COR-L47 (cell line): ENCODE measurements at regions not wholly inside any gene's neighbourhood (a gene's known extent, or its start where the extent isn't known, plus 50 kb on each side); places are given as distances from the start of the nearest gene placed in this dataset.

ENCODE experiments used
- DNase-seq: peaks from one replicate; lab custom pipeline; 2025; lab: John Stamatoyannopoulos, UW

DNA sequence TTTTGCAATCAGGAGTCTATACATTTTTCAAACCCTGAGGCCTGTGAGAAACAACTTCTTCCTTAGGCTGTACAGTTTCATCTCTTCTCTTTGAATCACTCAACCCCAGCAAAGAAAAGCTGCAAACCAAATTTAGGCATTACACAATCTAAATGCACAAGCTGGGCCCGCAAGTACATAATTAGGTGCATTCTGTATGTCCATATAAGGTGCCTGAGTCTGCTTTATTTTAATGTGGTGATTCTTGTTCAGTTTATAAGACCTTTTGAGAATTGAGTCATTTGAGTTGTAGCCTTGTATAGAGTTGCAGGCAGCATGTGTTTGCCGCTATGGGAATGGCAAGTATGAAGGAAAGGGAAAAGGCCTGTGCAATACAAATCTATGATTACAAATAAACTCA, 709.6 kb upstream of the MARCKS start:
- DNase-seq = no peak

GRCh38 chr6:113148566-113148965, 708.6 kb upstream of the MARCKS start:
- no peak for DNase-seq

GRCh38 chr6:113149511-113149910, 707.6 kb upstream of the MARCKS start:
- no peak for DNase-seq

GRCh38 chr6:113160306-113161017, 696.7 kb upstream of the MARCKS start:
- no peak for DNase-seq

GRCh38 chr6:113161018-113161315, 696.2 kb upstream of the MARCKS start:
- DNase-seq = no peak

GRCh38 chr6:113162739-113163138, 694.4 kb upstream of the MARCKS start:
- no peak for DNase-seq

- DNase-seq = no peak
These were observed 689.1 kb upstream of the MARCKS start for GRCh38 chr6:113168057-113168456.

GRCh38 chr6:113169484-113169883, 687.7 kb upstream of the MARCKS start:
- no peak for DNase-seq

- DNase-seq = no peak
These were observed 686.7 kb upstream of the MARCKS start for GRCh38 chr6:113170454-113170853.

- DNase-seq = no peak
These were observed 685.3 kb upstream of the MARCKS start for GRCh38 chr6:113171882-113172281.

DNA sequence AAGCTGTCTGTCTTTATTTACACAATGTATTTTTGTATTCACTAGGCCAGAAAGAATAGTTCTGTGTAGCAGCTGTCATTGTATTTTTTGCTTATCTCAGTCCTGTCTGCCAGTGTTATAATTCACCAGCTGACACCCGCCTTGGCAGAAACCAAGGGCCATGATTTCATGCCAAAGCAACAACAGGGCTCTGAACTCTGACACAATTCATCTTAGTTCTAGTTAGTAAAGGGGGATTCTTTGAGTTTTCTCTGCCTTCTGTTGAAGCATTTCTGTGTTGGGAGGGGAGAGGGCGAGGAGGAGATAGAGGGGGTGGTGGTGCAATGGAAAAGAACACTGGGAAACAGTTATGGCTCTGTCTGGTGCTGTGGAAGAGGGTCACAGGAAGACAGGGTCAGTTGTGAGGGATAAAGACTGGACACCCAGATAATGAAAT, 684.6 kb upstream of the MARCKS start:
- DNase-seq = peak; percentile 29

DNA sequence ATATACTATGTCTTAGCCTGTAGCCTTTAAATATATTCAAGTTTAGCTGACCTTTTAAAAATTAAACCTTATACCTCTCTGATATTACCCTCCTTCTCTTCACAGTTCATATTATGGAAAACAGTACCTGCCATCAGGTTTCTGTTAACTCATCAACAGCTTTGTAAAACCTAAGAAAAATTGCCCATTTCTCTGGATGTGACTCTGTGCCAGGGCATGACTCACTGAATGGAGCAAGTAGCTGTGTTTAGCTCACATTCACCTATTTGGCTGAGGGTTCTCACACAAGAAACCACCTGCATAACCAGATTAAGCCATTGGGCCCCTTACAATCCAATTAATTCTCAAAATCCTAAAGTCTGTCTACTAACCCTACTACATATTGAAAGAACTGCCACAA, 678.8 kb upstream of the MARCKS start:
- no peak for DNase-seq

GRCh38 chr6:113181164-113181563, 676.0 kb upstream of the MARCKS start:
- no peak for DNase-seq

DNA sequence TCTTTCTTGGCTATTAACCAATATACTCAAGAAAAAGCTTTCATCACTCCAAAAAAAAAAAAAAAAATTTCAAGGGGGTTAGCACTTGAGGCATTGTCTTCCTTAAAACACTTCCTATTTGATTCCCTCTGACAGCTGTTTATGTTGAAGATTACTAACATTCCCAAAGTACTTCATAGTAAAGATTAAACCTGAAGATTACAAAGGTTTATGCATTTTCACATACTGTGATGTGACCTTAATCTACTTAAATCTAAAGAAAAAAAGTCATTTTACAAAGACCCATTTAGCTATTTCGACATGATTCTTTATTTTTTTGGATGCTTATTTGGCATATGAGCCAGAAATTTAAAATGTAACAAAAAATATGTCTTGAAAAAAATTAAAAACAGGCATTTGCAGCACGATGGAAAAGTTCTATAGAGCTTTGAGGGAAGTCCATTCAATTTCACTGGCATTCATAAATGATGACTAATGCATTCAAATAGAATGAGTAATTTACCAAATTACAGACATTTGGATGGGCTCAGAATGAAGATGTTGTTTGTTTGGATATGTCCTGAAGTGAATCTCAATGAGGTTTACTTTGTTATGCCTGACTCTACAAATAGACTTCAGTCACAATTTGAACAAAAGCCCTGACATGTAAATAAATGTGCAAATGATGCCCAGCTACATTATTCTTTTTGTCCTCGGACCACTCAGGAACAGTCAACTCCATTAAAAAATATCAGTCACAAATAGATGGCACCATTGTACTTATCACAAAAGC, 674.6 kb upstream of the MARCKS start:
- DNase-seq = peak; percentile 64

- no peak for DNase-seq
These were observed 672.9 kb upstream of the MARCKS start for GRCh38 chr6:113184291-113184690.

DNA sequence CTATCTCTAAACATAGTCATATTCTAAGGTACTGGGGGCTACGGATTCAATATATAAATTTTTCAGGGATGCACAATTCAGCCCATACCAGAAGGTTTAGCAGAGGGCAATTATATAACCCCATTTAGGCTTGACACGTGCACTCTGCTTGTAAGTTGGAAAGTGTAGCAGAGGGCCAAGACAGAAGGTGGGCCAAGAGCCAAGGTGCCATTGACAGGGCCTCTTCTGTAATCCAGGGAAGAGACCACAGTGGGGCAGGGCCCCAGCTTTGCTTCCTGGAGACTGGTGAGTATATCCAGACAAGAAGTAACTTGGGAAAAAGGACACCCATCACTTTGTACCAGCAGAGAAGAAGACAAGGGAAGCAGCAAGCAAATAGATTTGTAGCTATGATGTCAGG, 672.4 kb upstream of the MARCKS start:
- no peak for DNase-seq

- no peak for DNase-seq
These were observed 671.8 kb upstream of the MARCKS start for GRCh38 chr6:113185299-113185698.

DNA sequence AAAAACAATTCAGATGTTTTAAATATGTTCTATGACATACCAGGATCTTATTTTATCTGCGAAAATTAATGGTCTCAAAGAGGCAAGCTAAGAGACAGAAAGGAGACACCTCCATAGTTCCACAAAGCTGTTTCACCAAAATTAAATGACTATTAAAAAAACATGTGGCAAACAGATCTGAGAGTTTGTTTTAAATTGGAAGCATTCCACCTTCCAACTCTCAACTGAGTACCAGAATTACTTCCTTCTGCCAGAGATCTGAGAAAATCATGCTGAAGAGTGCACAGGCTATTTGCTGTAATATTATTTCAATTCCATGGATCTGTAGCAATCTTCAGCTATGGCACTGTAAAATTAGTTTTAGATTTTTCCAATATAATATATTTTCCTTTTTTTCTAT, 669.5 kb upstream of the MARCKS start:
- DNase-seq = no peak

DNA sequence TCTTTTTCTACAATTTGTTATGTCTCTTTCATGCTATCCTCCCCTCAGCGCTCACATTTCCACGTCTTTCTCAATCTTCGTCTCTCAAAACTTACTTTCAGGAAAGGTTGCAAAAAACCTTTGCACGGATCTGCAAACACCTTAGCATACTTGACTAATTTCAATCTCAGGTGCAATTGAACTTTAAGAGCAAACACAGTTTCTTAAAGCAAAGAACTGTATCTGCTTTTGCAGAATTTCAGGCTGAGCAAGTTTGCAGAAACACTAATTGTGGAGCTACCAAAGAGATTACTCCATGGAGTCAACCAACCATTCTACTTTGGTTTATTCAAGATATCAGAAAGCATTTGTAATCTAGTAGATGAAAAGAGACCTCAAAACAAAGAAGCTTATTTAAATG, 668.2 kb upstream of the MARCKS start:
- no peak for DNase-seq

DNA sequence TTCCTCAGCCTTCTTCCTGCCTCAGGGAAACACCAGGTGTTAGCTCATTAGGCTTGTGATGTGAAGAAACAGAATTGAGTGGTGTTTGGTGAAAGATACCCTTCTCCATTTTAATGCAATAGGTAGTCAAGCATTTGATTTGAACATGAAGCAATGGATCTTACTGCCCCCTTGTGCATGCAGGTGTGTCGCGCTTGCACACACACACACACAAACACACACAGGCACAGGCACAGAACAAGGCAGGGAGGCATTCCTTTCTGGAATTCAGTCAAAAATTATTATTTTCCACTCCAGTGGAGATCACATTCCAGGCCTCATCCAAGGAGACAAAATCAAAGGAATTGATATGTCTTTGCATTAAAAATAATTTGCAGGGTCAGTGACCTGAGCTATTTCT, 667.0 kb upstream of the MARCKS start:
- DNase-seq = no peak

DNA sequence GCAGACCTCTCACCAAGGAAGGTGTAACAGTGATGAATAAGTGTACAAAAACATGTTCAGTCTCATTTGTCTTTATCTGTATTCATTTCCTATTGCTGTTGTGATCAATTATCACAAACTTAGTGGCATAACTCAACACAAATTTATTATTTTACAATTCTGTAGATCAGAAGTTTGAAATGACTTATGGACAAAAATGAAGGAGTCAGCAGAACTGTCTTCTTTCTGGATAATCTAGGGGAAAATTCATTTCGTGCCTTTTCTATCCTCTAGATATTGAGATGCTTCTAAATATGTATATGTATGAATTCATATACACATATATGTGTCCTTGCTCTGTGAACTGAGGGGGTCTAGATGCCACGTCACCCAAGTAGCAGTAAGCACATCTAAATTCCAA, 663.1 kb upstream of the MARCKS start:
- DNase-seq = no peak

- DNase-seq = no peak
These were observed 654.1 kb upstream of the MARCKS start for GRCh38 chr6:113202852-113203714.

DNA sequence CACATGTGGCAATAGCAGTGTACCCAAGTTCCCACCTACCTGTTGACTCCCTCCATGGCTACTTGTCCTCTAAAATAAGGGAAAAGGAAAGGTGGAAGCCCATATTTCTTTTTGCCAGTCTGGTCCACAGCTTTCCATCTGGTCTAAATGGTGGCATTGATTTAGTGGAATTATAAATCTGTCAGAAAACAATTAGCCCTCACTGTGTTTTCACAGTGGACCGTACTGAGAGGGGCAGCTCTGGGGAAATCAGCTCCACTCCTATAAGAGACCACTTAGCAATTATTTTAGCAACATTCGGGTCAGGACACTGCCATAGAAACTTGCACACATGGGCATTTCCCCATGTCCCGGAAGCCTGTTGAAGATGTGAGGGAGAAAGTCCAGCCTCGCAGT, 653.4 kb upstream of the MARCKS start:
- DNase-seq = no peak
